ENCODE measurements at regions not wholly inside any gene's neighbourhood (a gene's known extent, or its start where the extent isn't known, plus 50 kb on each side); places are given as distances from the start of the nearest gene placed in this dataset.

- TF ChIP-seq POLR2A (IDR thresholded peaks at IDR 0.05) (no peak), CTCF (IDR thresholded peaks at IDR 0.05) (no peak)
Measured at GRCh38 chr1:95641386-95641785, 407.4 kb downstream of the RWDD3 start.

Data from thyroid gland (tissue), 4 donors.